Panc1 (cell line): ENCODE measurements at regions not wholly inside any gene's neighbourhood (a gene's known extent, or its start where the extent isn't known, plus 50 kb on each side); places are given as distances from the start of the nearest gene placed in this dataset.

ENCODE experiments used
- POLR2AphosphoS5 ChIP-seq: IDR thresholded peaks from 2 replicates; pipeline ENCODE4 v1.6.1; 2012; ENCODE audit warnings: mild to moderate bottlenecking, low read depth, low read length, moderate library complexity
- TF ChIP-seq, protein P1 (sequence below): fragments of 450-650 bp; IDR thresholded peaks from 2 replicates; pipeline ENCODE4 v1.5.1; 2017; ENCODE audit warnings: mild to moderate bottlenecking

GRCh38 chr2:236820763-236821344 is 251.2 kb downstream of the ACKR3 start:
- TF ChIP-seq, protein P1, sequence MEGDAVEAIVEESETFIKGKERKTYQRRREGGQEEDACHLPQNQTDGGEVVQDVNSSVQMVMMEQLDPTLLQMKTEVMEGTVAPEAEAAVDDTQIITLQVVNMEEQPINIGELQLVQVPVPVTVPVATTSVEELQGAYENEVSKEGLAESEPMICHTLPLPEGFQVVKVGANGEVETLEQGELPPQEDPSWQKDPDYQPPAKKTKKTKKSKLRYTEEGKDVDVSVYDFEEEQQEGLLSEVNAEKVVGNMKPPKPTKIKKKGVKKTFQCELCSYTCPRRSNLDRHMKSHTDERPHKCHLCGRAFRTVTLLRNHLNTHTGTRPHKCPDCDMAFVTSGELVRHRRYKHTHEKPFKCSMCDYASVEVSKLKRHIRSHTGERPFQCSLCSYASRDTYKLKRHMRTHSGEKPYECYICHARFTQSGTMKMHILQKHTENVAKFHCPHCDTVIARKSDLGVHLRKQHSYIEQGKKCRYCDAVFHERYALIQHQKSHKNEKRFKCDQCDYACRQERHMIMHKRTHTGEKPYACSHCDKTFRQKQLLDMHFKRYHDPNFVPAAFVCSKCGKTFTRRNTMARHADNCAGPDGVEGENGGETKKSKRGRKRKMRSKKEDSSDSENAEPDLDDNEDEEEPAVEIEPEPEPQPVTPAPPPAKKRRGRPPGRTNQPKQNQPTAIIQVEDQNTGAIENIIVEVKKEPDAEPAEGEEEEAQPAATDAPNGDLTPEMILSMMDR = no peak
- TF ChIP-seq POLR2AphosphoS5 = no peak
